ENCODE measurements at regions not wholly inside any gene's neighbourhood (a gene's known extent, or its start where the extent isn't known, plus 50 kb on each side); places are given as distances from the start of the nearest gene placed in this dataset.

GRCh38 chr3:170754311-170754693 lies 115.7 kb downstream of the RPL22L1 start:
- H3K36me3 ChIP-seq (ENCODE audit: control insufficient read depth in 1 of 2, insufficient read depth in 2 of 2, low read length in 2 of 2), result no peaks in the 10 kb centered on the region
- no peak overlapping the region for H3K4me3 ChIP-seq (ENCODE audit: low read depth in 1 of 2, low read length in 2 of 2)
- no peak overlapping the region for H3K9ac ChIP-seq (ENCODE audit: low read depth in 1 of 2, low read length in 2 of 2)
- peaks cover 5 to 14% of the 10 kb centered on the region in 2 donors for H3K4me1 ChIP-seq (ENCODE audit: control insufficient read depth in 1 of 2, insufficient read depth in 2 of 2, low read length in 2 of 2)
- no peak overlapping the region for H3K27ac ChIP-seq (ENCODE audit: low read depth, low read length)
- H3K27me3 ChIP-seq (ENCODE audit: control insufficient read depth in 1 of 2, insufficient read depth in 2 of 2, low read length in 2 of 2), result no peaks in the 10 kb centered on the region
- H3K9me3 ChIP-seq (ENCODE audit: control insufficient read depth in 1 of 2, low read length in 2 of 2), result no peaks in the 10 kb centered on the region

GRCh38 chr3:170753421-170754310 lies 116.3 kb downstream of the RPL22L1 start:
- Histone ChIP-seq H3K27me3 (ENCODE audit: control insufficient read depth in 1 of 2, insufficient read depth in 2 of 2, low read length in 2 of 2) (no peaks in the 10 kb centered on the region), H3K27ac (ENCODE audit: low read depth, low read length) (no peak overlapping the region), H3K36me3 (ENCODE audit: control insufficient read depth in 1 of 2, insufficient read depth in 2 of 2, low read length in 2 of 2) (no peaks in the 10 kb centered on the region), H3K4me3 (ENCODE audit: low read depth in 1 of 2, low read length in 2 of 2) (no peak overlapping the region), H3K9me3 (ENCODE audit: control insufficient read depth in 1 of 2, low read length in 2 of 2) (no peaks in the 10 kb centered on the region), H3K9ac (ENCODE audit: low read depth in 1 of 2, low read length in 2 of 2) (no peak overlapping the region), H3K4me1 (ENCODE audit: control insufficient read depth in 1 of 2, insufficient read depth in 2 of 2, low read length in 2 of 2) (peaks cover 5 to 14% of the 10 kb centered on the region in 2 donors)

- Histone ChIP-seq H3K36me3 (ENCODE audit: control insufficient read depth in 1 of 2, insufficient read depth in 2 of 2, low read length in 2 of 2) (no peaks in the 10 kb centered on the region), H3K27ac (ENCODE audit: low read depth, low read length) (no peak overlapping the region), H3K9ac (ENCODE audit: low read depth in 1 of 2, low read length in 2 of 2) (no peak overlapping the region), H3K4me3 (ENCODE audit: low read depth in 1 of 2, low read length in 2 of 2) (no peak overlapping the region), H3K4me1 (ENCODE audit: control insufficient read depth in 1 of 2, insufficient read depth in 2 of 2, low read length in 2 of 2) (peaks cover 5 to 14% of the 10 kb centered on the region in 2 donors), H3K9me3 (ENCODE audit: control insufficient read depth in 1 of 2, low read length in 2 of 2) (no peaks in the 10 kb centered on the region), H3K27me3 (ENCODE audit: control insufficient read depth in 1 of 2, insufficient read depth in 2 of 2, low read length in 2 of 2) (no peaks in the 10 kb centered on the region)
Measured at GRCh38 chr3:170752571-170753155, 117.3 kb downstream of the RPL22L1 start.

- peaks cover 5 to 14% of the 10 kb centered on the region in 2 donors for H3K4me1 ChIP-seq (ENCODE audit: control insufficient read depth in 1 of 2, insufficient read depth in 2 of 2, low read length in 2 of 2)
- H3K4me3 ChIP-seq (ENCODE audit: low read depth in 1 of 2, low read length in 2 of 2), result no peak overlapping the region
- H3K36me3 ChIP-seq (ENCODE audit: control insufficient read depth in 1 of 2, insufficient read depth in 2 of 2, low read length in 2 of 2), result no peaks in the 10 kb centered on the region
- no peak overlapping the region for H3K27ac ChIP-seq (ENCODE audit: low read depth, low read length)
- H3K9me3 ChIP-seq (ENCODE audit: control insufficient read depth in 1 of 2, low read length in 2 of 2), result no peaks in the 10 kb centered on the region
- no peak overlapping the region for H3K9ac ChIP-seq (ENCODE audit: low read depth in 1 of 2, low read length in 2 of 2)
- no peaks in the 10 kb centered on the region for H3K27me3 ChIP-seq (ENCODE audit: control insufficient read depth in 1 of 2, insufficient read depth in 2 of 2, low read length in 2 of 2)
Measured at GRCh38 chr3:170751899-170752293, 118.1 kb downstream of the RPL22L1 start.

- H3K4me1 ChIP-seq (ENCODE audit: control insufficient read depth in 1 of 2, insufficient read depth in 2 of 2, low read length in 2 of 2), result peaks cover 5 to 14% of the 10 kb centered on the region in 2 donors
- H3K9me3 ChIP-seq (ENCODE audit: control insufficient read depth in 1 of 2, low read length in 2 of 2), result no peaks in the 10 kb centered on the region
- H3K27me3 ChIP-seq (ENCODE audit: control insufficient read depth in 1 of 2, insufficient read depth in 2 of 2, low read length in 2 of 2), result no peaks in the 10 kb centered on the region
- H3K9ac ChIP-seq (ENCODE audit: low read depth in 1 of 2, low read length in 2 of 2), result no peak overlapping the region
- H3K36me3 ChIP-seq (ENCODE audit: control insufficient read depth in 1 of 2, insufficient read depth in 2 of 2, low read length in 2 of 2), result no peaks in the 10 kb centered on the region
- no peak overlapping the region for H3K4me3 ChIP-seq (ENCODE audit: low read depth in 1 of 2, low read length in 2 of 2)
- no peak overlapping the region for H3K27ac ChIP-seq (ENCODE audit: low read depth, low read length)
Measured at GRCh38 chr3:170751083-170751898, 118.7 kb downstream of the RPL22L1 start.

- Histone ChIP-seq H3K9ac (ENCODE audit: low read depth in 1 of 2, low read length in 2 of 2) (no peak overlapping the region), H3K4me1 (ENCODE audit: control insufficient read depth in 1 of 2, insufficient read depth in 2 of 2, low read length in 2 of 2) (peaks cover 5 to 14% of the 10 kb centered on the region in 2 donors), H3K4me3 (ENCODE audit: low read depth in 1 of 2, low read length in 2 of 2) (no peak overlapping the region), H3K27ac (ENCODE audit: low read depth, low read length) (no peak overlapping the region), H3K36me3 (ENCODE audit: control insufficient read depth in 1 of 2, insufficient read depth in 2 of 2, low read length in 2 of 2) (no peaks in the 10 kb centered on the region), H3K9me3 (ENCODE audit: control insufficient read depth in 1 of 2, low read length in 2 of 2) (no peaks in the 10 kb centered on the region), H3K27me3 (ENCODE audit: control insufficient read depth in 1 of 2, insufficient read depth in 2 of 2, low read length in 2 of 2) (no peaks in the 10 kb centered on the region)
Measured at GRCh38 chr3:170750478-170750830, 119.5 kb downstream of the RPL22L1 start.

GRCh38 chr3:170749765-170750477 lies 120.1 kb downstream of the RPL22L1 start:
- Histone ChIP-seq H3K4me1 (ENCODE audit: control insufficient read depth in 1 of 2, insufficient read depth in 2 of 2, low read length in 2 of 2) (peaks cover 5 to 14% of the 10 kb centered on the region in 2 donors), H3K9me3 (ENCODE audit: control insufficient read depth in 1 of 2, low read length in 2 of 2) (no peaks in the 10 kb centered on the region), H3K27ac (ENCODE audit: low read depth, low read length) (no peak overlapping the region), H3K27me3 (ENCODE audit: control insufficient read depth in 1 of 2, insufficient read depth in 2 of 2, low read length in 2 of 2) (no peaks in the 10 kb centered on the region), H3K4me3 (ENCODE audit: low read depth in 1 of 2, low read length in 2 of 2) (no peak overlapping the region), H3K9ac (ENCODE audit: low read depth in 1 of 2, low read length in 2 of 2) (no peak overlapping the region), H3K36me3 (ENCODE audit: control insufficient read depth in 1 of 2, insufficient read depth in 2 of 2, low read length in 2 of 2) (no peaks in the 10 kb centered on the region)

- Histone ChIP-seq H3K27me3 (ENCODE audit: control insufficient read depth in 1 of 2, insufficient read depth in 2 of 2, low read length in 2 of 2) (no peaks in the 10 kb centered on the region), H3K36me3 (ENCODE audit: control insufficient read depth in 1 of 2, insufficient read depth in 2 of 2, low read length in 2 of 2) (no peaks in the 10 kb centered on the region), H3K9ac (ENCODE audit: low read depth in 1 of 2, low read length in 2 of 2) (no peak overlapping the region), H3K4me1 (ENCODE audit: control insufficient read depth in 1 of 2, insufficient read depth in 2 of 2, low read length in 2 of 2) (peaks cover 5 to 14% of the 10 kb centered on the region in 2 donors), H3K27ac (ENCODE audit: low read depth, low read length) (no peak overlapping the region), H3K4me3 (ENCODE audit: low read depth in 1 of 2, low read length in 2 of 2) (no peak overlapping the region), H3K9me3 (ENCODE audit: control insufficient read depth in 1 of 2, low read length in 2 of 2) (no peaks in the 10 kb centered on the region)
Measured at GRCh38 chr3:170749185-170749584, 120.8 kb downstream of the RPL22L1 start.

- no peaks in the 10 kb centered on the region for H3K9me3 ChIP-seq (ENCODE audit: control insufficient read depth in 1 of 2, low read length in 2 of 2)
- no peak overlapping the region for H3K4me3 ChIP-seq (ENCODE audit: low read depth in 1 of 2, low read length in 2 of 2)
- H3K36me3 ChIP-seq (ENCODE audit: control insufficient read depth in 1 of 2, insufficient read depth in 2 of 2, low read length in 2 of 2), result no peaks in the 10 kb centered on the region
- H3K4me1 ChIP-seq (ENCODE audit: control insufficient read depth in 1 of 2, insufficient read depth in 2 of 2, low read length in 2 of 2), result peaks cover 2% of the 10 kb centered on the region in 2 donors
- H3K27me3 ChIP-seq (ENCODE audit: control insufficient read depth in 1 of 2, insufficient read depth in 2 of 2, low read length in 2 of 2), result no peaks in the 10 kb centered on the region
- no peak overlapping the region for H3K9ac ChIP-seq (ENCODE audit: low read depth in 1 of 2, low read length in 2 of 2)
- no peak overlapping the region for H3K27ac ChIP-seq (ENCODE audit: low read depth, low read length)
Measured at GRCh38 chr3:170746175-170746942, 123.6 kb downstream of the RPL22L1 start.

Measured in duodenal mucosa (tissue), 2 donors.